ENCODE measurements at regions not wholly inside any gene's neighbourhood (a gene's known extent, or its start where the extent isn't known, plus 50 kb on each side); places are given as distances from the start of the nearest gene placed in this dataset.

- no peak for TF ChIP-seq CTCF (conservative IDR thresholded peaks at IDR 0.05 in 1 of 2, IDR thresholded peaks at IDR 0.05 in 1 of 2; ENCODE audit: extremely low read depth in 1 of 2, insufficient read depth in 1 of 2, low read depth in 1 of 2, low read length in 2 of 2)
- TF ChIP-seq EZH2 (IDR thresholded peaks at IDR 0.05; ENCODE audit: borderline replicate concordance, low read length) = no peak
Observed at GRCh38 chr5:174490728-174491127, 233.7 kb upstream of the MSX2 start.

Data from mammary epithelial cell (primary cell).